ENCODE measurements at regions not wholly inside any gene's neighbourhood (a gene's known extent, or its start where the extent isn't known, plus 50 kb on each side); places are given as distances from the start of the nearest gene placed in this dataset.

- DNase-seq (ENCODE audit: extremely low read depth, low read depth, low spot score), result no peak
Observed at GRCh38 chr10:61356354-61356753, 96.8 kb downstream of the TMEM26 start.

GRCh38 chr10:61355211-61355610, 98.0 kb downstream of the TMEM26 start:
- no peak for DNase-seq (ENCODE audit: extremely low read depth, low read depth, low spot score)

GRCh38 chr10:61354401-61354975, 98.7 kb downstream of the TMEM26 start:
- no peak for DNase-seq (ENCODE audit: extremely low read depth, low read depth, low spot score)

- no peak for DNase-seq (ENCODE audit: extremely low read depth, low read depth, low spot score)
Observed at GRCh38 chr10:61350794-61351193, 102.4 kb downstream of the TMEM26 start.

GRCh38 chr10:61350068-61350467, 103.1 kb downstream of the TMEM26 start:
- DNase-seq (ENCODE audit: extremely low read depth, low read depth, low spot score), result no peak

GRCh38 chr10:61346796-61347413, 106.3 kb downstream of the TMEM26 start:
- no peak for DNase-seq (ENCODE audit: extremely low read depth, low read depth, low spot score)

- no peak for DNase-seq (ENCODE audit: extremely low read depth, low read depth, low spot score)
Observed at GRCh38 chr10:61343796-61344195, 109.4 kb downstream of the TMEM26 start.

GRCh38 chr10:61342858-61343572, 110.2 kb downstream of the TMEM26 start:
- DNase-seq (ENCODE audit: extremely low read depth, low read depth, low spot score), result no peak

- no peak for DNase-seq (ENCODE audit: extremely low read depth, low read depth, low spot score)
Observed at GRCh38 chr10:61341008-61341407, 112.2 kb downstream of the TMEM26 start.

- no peak for DNase-seq (ENCODE audit: extremely low read depth, low read depth, low spot score)
Observed at GRCh38 chr10:61338146-61338545, 115.0 kb downstream of the TMEM26 start.

- no peak for DNase-seq (ENCODE audit: extremely low read depth, low read depth, low spot score)
Observed at GRCh38 chr10:61337741-61338140, 115.4 kb downstream of the TMEM26 start.

- no peak for DNase-seq (ENCODE audit: extremely low read depth, low read depth, low spot score)
Observed at GRCh38 chr10:61336831-61337230, 116.3 kb downstream of the TMEM26 start.

- no peak for DNase-seq (ENCODE audit: extremely low read depth, low read depth, low spot score)
Observed at GRCh38 chr10:61335359-61335758, 117.8 kb downstream of the TMEM26 start.

- no peak for DNase-seq (ENCODE audit: extremely low read depth, low read depth, low spot score)
Observed at GRCh38 chr10:61332581-61332980, 120.6 kb downstream of the TMEM26 start.

GRCh38 chr10:61330669-61331068, 122.5 kb downstream of the TMEM26 start:
- DNase-seq (ENCODE audit: extremely low read depth, low read depth, low spot score), result no peak

GRCh38 chr10:61329854-61330253, 123.3 kb downstream of the TMEM26 start:
- DNase-seq (ENCODE audit: extremely low read depth, low read depth, low spot score), result no peak

- DNase-seq (ENCODE audit: extremely low read depth, low read depth, low spot score), result no peak
Observed at GRCh38 chr10:61325223-61325960, 127.8 kb downstream of the TMEM26 start.

GRCh38 chr10:61323726-61324125, 129.5 kb downstream of the TMEM26 start:
- DNase-seq (ENCODE audit: extremely low read depth, low read depth, low spot score), result no peak

- no peak for DNase-seq (ENCODE audit: extremely low read depth, low read depth, low spot score)
Observed at GRCh38 chr10:61321041-61321857, 131.9 kb downstream of the TMEM26 start.

GRCh38 chr10:61320257-61320587, 133.0 kb downstream of the TMEM26 start:
- no peak for DNase-seq (ENCODE audit: extremely low read depth, low read depth, low spot score)
